Esophagus squamous epithelium (tissue), 5 donors: ENCODE measurements at regions not wholly inside any gene's neighbourhood (a gene's known extent, or its start where the extent isn't known, plus 50 kb on each side); places are given as distances from the start of the nearest gene placed in this dataset.
"Not testable (repeated sequence)": the region's sequence is repeated elsewhere in the genome, so short reads cannot be mapped to it uniquely, and the experiment has no call there.

ENCODE experiments used
- DNase-seq: peaks from one replicate; lab custom pipeline; 2025; lab: John Stamatoyannopoulos, UW
- H3K27ac ChIP-seq, 4 donors: fragments of 200-600 bp; sonication (generic); one replicate each; pipeline ENCODE4 v1.5.1; 2016 to 2019; ENCODE audit warnings: mild to moderate bottlenecking in 1 of 4
- H3K27me3 ChIP-seq, 4 donors: fragments of 200-600 bp; sonication (generic); 1 replicate in 3 of 4; 2 replicates in 1 of 4; pipeline versions ENCODE4 v1.5.1 to v1.6.0; 2017 to 2021; ENCODE audit warnings: antibody characterized with exemption in 1 of 4
- H3K36me3 ChIP-seq, 3 donors: fragments of 200-600 bp; sonication (generic); one replicate each; pipeline ENCODE4 v1.5.1; 2016 to 2019
- H3K4me1 ChIP-seq, 3 donors: fragments of 200-600 bp; sonication (generic); one replicate each; pipeline ENCODE4 v1.5.1; 2017 to 2019
- H3K4me3 ChIP-seq, 4 donors: fragments of 200-600 bp; sonication (generic); 1 replicate in 3 of 4; 2 replicates in 1 of 4; pipeline ENCODE4 v1.5.1; 2016 to 2019; ENCODE audit warnings: mild to moderate bottlenecking in 2 of 4, moderate library complexity in 1 of 4
- H3K9me3 ChIP-seq, 3 donors: fragments of 200-600 bp; sonication (generic); one replicate each; pipeline ENCODE4 v1.5.1; 2016 to 2019
- CTCF ChIP-seq, 6 experiments: fragments of 450-650 bp in 4 of 6; fragments of 200-600 bp in 2 of 6; sonication (generic) in 2 of 6; IDR thresholded peaks; one replicate each; pipeline ENCODE4 v1.5.1; 2016 to 2019; ENCODE audit warnings: antibody characterized with exemption in 6 of 6, mild to moderate bottlenecking in 4 of 6, moderate library complexity in 4 of 6
- POLR2A ChIP-seq, 4 donors: fragments of 450-650 bp; IDR thresholded peaks; one replicate each; pipeline ENCODE4 v1.6.1; 2017; ENCODE audit warnings: antibody characterized with exemption in 4 of 4, mild to moderate bottlenecking in 4 of 4, moderate library complexity in 3 of 4
- WGBS, 2 donors: methylation state at CpG; one replicate each; pipeline ENCODE4 v1.1.5; 2018; 5-methylcytosine and 5-hydroxymethylcytosine counted together
- intact Hi-C: fragments of 100-400 bp; cut with DNase I; formaldehyde crosslinking; loops from one replicate; pipeline ENCODE4 v1.15.0; 2022
- donor health status: DM: yes; HTN: yes; CAD: no.

- no peaks in the 10 kb centered on the region for H3K4me1 ChIP-seq
- no peak overlapping the region for H3K4me3 ChIP-seq
- no peaks in the 10 kb centered on the region for H3K36me3 ChIP-seq
- no peak overlapping the region for H3K27ac ChIP-seq
- DNase-seq, result no peak
- TF ChIP-seq CTCF (IDR thresholded peaks at IDR 0.05) (no peak), POLR2A (IDR thresholded peaks at IDR 0.05) (no peak)
- intact Hi-C loops, result no loop called here
- no peaks in the 10 kb centered on the region for H3K27me3 ChIP-seq
- 78% methylated on average over 3 of the region's 4 CpGs; no CpG with 5 or more reads in 1 of the 2 donors for WGBS, 2 donors
- no peaks in the 10 kb centered on the region for H3K9me3 ChIP-seq
Observed at GRCh38 chrX:102784550-102784949, 64.0 kb downstream of the GPRASP3 start.

- intact Hi-C loops, result no loop called here
- no peaks in the 10 kb centered on the region for H3K27me3 ChIP-seq
- no peaks in the 10 kb centered on the region for H3K4me1 ChIP-seq
- H3K4me3 ChIP-seq, result no peak overlapping the region
- DNase-seq, result no peak
- no peaks in the 10 kb centered on the region for H3K36me3 ChIP-seq
- H3K9me3 ChIP-seq, result peaks cover 0 to 6% (median 0%) of the 10 kb centered on the region in 3 donors
- TF ChIP-seq POLR2A (IDR thresholded peaks at IDR 0.05), result no peak
- TF ChIP-seq CTCF (IDR thresholded peaks at IDR 0.05), result no peak
- H3K27ac ChIP-seq, result no peak overlapping the region
- 18 to 33% methylated on average over 1 of the region's 1 CpG for WGBS, 2 donors
Observed at GRCh38 chrX:102787283-102787682, 66.7 kb downstream of the GPRASP3 start.

GRCh38 chrX:102808336-102808735 is 87.8 kb downstream of the GPRASP3 start:
- no peaks in the 10 kb centered on the region for H3K4me1 ChIP-seq
- intact Hi-C loops, result no loop called here
- no peak overlapping the region for H3K27ac ChIP-seq
- H3K9me3 ChIP-seq, result no peaks in the 10 kb centered on the region
- H3K4me3 ChIP-seq, result no peak overlapping the region
- no peak for TF ChIP-seq POLR2A (IDR thresholded peaks at IDR 0.05)
- TF ChIP-seq CTCF (IDR thresholded peaks at IDR 0.05), result no peak
- no peak for DNase-seq
- H3K27me3 ChIP-seq, result no peaks in the 10 kb centered on the region
- 37 to 83% methylated on average over 1 of the region's 1 CpG for WGBS, 2 donors
- no peaks in the 10 kb centered on the region for H3K36me3 ChIP-seq

- 40 to 88% methylated on average over 1 of the region's 2 CpGs for WGBS, 2 donors
- DNase-seq, H3K4me3 ChIP-seq, H3K27me3 ChIP-seq, H3K36me3 ChIP-seq, H3K27ac ChIP-seq, intact Hi-C loops, H3K4me1 ChIP-seq, H3K9me3 ChIP-seq: not testable (repeated sequence)
Observed at GRCh38 chrX:102818269-102818668, 97.7 kb downstream of the GPRASP3 start.

GRCh38 chrX:102832661-102833060 is 104.4 kb upstream of the RAB40AL start:
- Histone ChIP-seq H3K27me3 (no peaks in the 10 kb centered on the region), H3K4me1 (no peaks in the 10 kb centered on the region), H3K27ac (no peak overlapping the region), H3K9me3 (no peaks in the 10 kb centered on the region), H3K4me3 (no peak overlapping the region), H3K36me3 (no peaks in the 10 kb centered on the region)
- intact Hi-C loops, result no loop called here
- TF ChIP-seq POLR2A (IDR thresholded peaks at IDR 0.05) (no peak), CTCF (IDR thresholded peaks at IDR 0.05) (no peak)
- no peak for DNase-seq
- 79 to 91% methylated on average over 3 to 4 of the region's 5 CpGs for WGBS, 2 donors

GRCh38 chrX:102833136-102833535 is 103.9 kb upstream of the RAB40AL start:
- H3K27ac ChIP-seq, result no peak overlapping the region
- no peaks in the 10 kb centered on the region for H3K36me3 ChIP-seq
- WGBS, 2 donors, result 75 to 87% methylated on average over 3 of the region's 3 CpGs
- no peaks in the 10 kb centered on the region for H3K4me1 ChIP-seq
- H3K4me3 ChIP-seq, result no peak overlapping the region
- intact Hi-C loops, result no loop called here
- H3K9me3 ChIP-seq, result no peaks in the 10 kb centered on the region
- TF ChIP-seq POLR2A (IDR thresholded peaks at IDR 0.05), result no peak
- TF ChIP-seq CTCF (IDR thresholded peaks at IDR 0.05), result no peak
- H3K27me3 ChIP-seq, result no peaks in the 10 kb centered on the region
- no peak for DNase-seq
